ENCODE measurements at regions not wholly inside any gene's neighbourhood (a gene's known extent, or its start where the extent isn't known, plus 50 kb on each side); places are given as distances from the start of the nearest gene placed in this dataset.
"Not testable (repeated sequence)": the region's sequence is repeated elsewhere in the genome, so short reads cannot be mapped to it uniquely, and the experiment has no call there.

DNA sequence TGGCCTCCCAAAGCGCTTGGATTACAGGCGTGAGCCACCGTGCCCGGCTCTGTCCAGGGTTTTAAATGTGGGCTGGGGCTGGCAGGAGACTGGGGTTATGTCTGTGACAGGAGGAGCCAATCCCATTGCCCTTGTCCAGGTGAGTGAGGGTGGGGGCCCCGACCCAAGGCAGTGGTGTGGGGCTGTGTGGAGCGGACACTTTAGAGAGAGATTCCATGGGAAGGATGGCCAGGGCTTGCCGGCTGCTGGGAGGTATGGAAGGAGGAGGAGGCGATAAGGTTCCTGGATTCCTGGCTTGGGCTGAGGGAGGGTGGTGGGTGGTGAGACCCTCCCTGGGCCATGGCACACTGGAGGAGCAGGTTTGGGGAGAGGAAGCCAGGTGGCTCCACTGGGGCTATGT is 104.9 kb downstream of the ZNF267 start:
- not testable (repeated sequence) for TF ChIP-seq POLR2A (IDR thresholded peaks at IDR 0.05); POLR2AphosphoS5 (IDR thresholded peaks at IDR 0.05; ENCODE audit: insufficient read depth in 1 of 2, low read depth in 1 of 2)
- TF ChIP-seq, protein P1, sequence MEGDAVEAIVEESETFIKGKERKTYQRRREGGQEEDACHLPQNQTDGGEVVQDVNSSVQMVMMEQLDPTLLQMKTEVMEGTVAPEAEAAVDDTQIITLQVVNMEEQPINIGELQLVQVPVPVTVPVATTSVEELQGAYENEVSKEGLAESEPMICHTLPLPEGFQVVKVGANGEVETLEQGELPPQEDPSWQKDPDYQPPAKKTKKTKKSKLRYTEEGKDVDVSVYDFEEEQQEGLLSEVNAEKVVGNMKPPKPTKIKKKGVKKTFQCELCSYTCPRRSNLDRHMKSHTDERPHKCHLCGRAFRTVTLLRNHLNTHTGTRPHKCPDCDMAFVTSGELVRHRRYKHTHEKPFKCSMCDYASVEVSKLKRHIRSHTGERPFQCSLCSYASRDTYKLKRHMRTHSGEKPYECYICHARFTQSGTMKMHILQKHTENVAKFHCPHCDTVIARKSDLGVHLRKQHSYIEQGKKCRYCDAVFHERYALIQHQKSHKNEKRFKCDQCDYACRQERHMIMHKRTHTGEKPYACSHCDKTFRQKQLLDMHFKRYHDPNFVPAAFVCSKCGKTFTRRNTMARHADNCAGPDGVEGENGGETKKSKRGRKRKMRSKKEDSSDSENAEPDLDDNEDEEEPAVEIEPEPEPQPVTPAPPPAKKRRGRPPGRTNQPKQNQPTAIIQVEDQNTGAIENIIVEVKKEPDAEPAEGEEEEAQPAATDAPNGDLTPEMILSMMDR (IDR thresholded peaks at IDR 0.05) = not testable (repeated sequence)
